Vagina (tissue), 2 donors: ENCODE measurements at regions not wholly inside any gene's neighbourhood (a gene's known extent, or its start where the extent isn't known, plus 50 kb on each side); places are given as distances from the start of the nearest gene placed in this dataset.

Source experiments
- CTCF ChIP-seq, 3 experiments: fragments of 450-650 bp in 2 of 3; fragments of 200-600 bp in 1 of 3; sonication (generic) in 1 of 3; IDR thresholded peaks; one replicate each; pipeline ENCODE4 v1.5.1; 2017 to 2019; ENCODE audit warnings: antibody characterized with exemption in 3 of 3, mild to moderate bottlenecking in 2 of 3, moderate library complexity in 2 of 3
- POLR2A ChIP-seq, 2 donors: fragments of 450-650 bp; IDR thresholded peaks; one replicate each; pipeline ENCODE4 v1.6.1; 2017; ENCODE audit warnings: antibody characterized with exemption in 2 of 2, mild to moderate bottlenecking in 2 of 2, moderate library complexity in 2 of 2

- TF ChIP-seq CTCF (IDR thresholded peaks at IDR 0.05) (no peak), POLR2A (IDR thresholded peaks at IDR 0.05) (no peak)
These were observed 1088.2 kb downstream of the BRD1 start for GRCh38 chr22:48739348-48740085.
